ENCODE measurements at regions not wholly inside any gene's neighbourhood (a gene's known extent, or its start where the extent isn't known, plus 50 kb on each side); places are given as distances from the start of the nearest gene placed in this dataset.

DNA sequence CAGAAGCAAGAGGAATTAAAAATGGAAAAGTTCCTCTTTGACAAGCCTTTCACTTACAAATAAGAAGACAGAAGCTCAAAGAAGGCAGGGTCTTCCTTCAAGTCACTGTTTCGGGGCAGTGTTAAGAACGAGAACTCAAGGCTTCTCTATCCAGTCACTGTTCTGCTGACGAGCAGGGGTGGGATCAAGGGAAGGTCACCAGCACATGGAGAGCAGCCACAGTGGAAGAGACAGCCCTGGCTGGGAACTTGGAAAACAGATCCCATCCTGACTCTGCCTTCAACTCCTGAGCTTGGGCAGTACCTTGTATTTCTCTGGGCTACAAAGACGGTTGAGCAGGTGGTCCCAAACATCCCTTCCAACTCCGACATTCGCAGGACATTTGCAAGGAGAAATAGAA lies 111.5 kb upstream of the LPP start:
- no peak overlapping the region for H3K4me3 ChIP-seq (ENCODE audit: low read depth, low read length)
- DNase-seq (ENCODE audit: low read depth), result no peak
- TF ChIP-seq POLR2A (IDR thresholded peaks at IDR 0.05; ENCODE audit: extremely low read depth, insufficient read length) (no peak), MYC (IDR thresholded peaks at IDR 0.05; ENCODE audit: low read depth, low read length) (no peak)
- TF ChIP-seq, protein P1, sequence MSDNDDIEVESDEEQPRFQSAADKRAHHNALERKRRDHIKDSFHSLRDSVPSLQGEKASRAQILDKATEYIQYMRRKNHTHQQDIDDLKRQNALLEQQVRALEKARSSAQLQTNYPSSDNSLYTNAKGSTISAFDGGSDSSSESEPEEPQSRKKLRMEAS (IDR thresholded peaks at IDR 0.05; ENCODE audit: low read depth, low read length), result no peak
- TF ChIP-seq, protein P2, sequence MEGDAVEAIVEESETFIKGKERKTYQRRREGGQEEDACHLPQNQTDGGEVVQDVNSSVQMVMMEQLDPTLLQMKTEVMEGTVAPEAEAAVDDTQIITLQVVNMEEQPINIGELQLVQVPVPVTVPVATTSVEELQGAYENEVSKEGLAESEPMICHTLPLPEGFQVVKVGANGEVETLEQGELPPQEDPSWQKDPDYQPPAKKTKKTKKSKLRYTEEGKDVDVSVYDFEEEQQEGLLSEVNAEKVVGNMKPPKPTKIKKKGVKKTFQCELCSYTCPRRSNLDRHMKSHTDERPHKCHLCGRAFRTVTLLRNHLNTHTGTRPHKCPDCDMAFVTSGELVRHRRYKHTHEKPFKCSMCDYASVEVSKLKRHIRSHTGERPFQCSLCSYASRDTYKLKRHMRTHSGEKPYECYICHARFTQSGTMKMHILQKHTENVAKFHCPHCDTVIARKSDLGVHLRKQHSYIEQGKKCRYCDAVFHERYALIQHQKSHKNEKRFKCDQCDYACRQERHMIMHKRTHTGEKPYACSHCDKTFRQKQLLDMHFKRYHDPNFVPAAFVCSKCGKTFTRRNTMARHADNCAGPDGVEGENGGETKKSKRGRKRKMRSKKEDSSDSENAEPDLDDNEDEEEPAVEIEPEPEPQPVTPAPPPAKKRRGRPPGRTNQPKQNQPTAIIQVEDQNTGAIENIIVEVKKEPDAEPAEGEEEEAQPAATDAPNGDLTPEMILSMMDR (IDR thresholded peaks at IDR 0.05; ENCODE audit: low read depth, low read length), result no peak

DNA sequence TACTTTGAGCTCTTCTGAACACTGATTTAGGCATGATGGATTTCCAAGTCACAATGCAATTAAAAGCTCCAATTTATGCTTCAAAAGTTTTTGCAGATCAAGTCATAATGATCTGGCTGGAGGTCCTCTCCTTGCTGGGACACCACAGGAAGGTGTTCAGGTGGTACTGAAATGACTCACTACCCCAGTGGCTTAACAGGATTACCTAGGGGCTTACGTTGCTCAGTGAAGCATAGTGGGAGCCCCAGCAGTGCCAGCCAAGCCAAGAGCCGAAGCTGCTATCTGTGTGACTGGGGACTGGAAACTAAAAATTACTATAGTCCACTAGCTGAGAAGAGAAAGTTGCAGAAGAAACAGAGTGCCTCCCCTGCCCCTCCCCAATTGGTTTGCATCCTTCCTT lies 110.1 kb upstream of the LPP start:
- H3K4me3 ChIP-seq (ENCODE audit: low read depth, low read length), result no peak overlapping the region
- DNase-seq (ENCODE audit: low read depth), result no peak
- TF ChIP-seq MYC (IDR thresholded peaks at IDR 0.05; ENCODE audit: low read depth, low read length) (no peak), POLR2A (IDR thresholded peaks at IDR 0.05; ENCODE audit: extremely low read depth, insufficient read length) (no peak)

DNA sequence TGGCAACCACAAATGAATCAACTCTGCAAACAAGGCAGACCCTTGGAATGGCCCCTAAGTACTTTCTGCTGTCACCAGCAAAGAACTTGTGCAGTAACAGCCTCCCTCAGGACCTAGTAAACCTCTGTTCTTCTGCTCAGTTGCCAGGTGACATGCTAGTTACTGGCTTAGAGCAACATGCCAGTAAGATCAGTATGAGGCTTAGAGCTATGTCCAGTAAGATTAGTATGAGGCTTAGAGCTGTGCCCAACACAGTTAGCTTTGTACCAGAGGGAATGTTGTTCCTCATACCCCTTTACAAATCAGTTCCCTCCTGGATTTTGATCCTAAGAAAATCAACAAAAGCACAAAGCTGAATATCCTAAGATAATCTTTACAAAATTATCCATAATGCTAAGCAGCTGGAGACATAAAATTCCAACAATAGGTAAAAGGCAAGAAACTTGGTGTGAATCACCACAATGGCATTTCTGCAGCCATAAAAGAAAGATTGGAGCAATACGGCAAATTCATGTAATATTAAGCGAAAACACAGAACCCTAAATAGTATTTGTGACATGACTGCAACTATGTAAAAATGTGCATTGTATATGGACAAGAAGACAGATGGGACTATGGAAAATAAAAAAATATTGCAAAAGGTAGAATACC lies 107.3 kb upstream of the LPP start:
- DNase-seq (ENCODE audit: low read depth), result no peak
- H3K4me3 ChIP-seq (ENCODE audit: low read depth, low read length), result no peak overlapping the region
- TF ChIP-seq, protein P2 (IDR thresholded peaks at IDR 0.05; ENCODE audit: low read depth, low read length), result no peak
- no peak for TF ChIP-seq MYC (IDR thresholded peaks at IDR 0.05; ENCODE audit: low read depth, low read length)

DNA sequence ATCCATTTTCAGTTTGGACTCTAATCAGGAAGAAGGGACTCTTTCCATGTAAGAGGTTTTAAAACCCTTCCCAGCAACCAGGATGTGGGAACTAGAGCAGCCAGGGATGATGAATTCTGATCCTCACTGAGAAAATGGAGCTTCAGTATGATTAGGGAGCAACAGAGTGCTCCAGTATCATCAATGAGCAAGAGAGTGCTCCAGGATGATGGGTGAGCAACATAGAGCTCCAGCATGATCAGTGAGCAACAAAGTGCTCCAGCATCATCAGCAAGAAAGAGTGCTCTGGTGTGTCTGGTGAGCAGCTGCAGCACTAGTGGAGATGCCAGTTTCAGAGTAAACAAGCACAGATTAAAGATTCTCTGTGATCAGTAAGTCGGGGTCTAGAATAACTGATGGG lies 106.4 kb upstream of the LPP start:
- TF ChIP-seq, protein P2 (IDR thresholded peaks at IDR 0.05; ENCODE audit: low read depth, low read length), result no peak
- TF ChIP-seq POLR2A (IDR thresholded peaks at IDR 0.05; ENCODE audit: extremely low read depth, insufficient read length), result no peak
- TF ChIP-seq, protein P1 (IDR thresholded peaks at IDR 0.05; ENCODE audit: low read depth, low read length), result no peak
- no peak for TF ChIP-seq MYC (IDR thresholded peaks at IDR 0.05; ENCODE audit: low read depth, low read length)
- H3K4me3 ChIP-seq (ENCODE audit: low read depth, low read length), result no peak overlapping the region

DNA sequence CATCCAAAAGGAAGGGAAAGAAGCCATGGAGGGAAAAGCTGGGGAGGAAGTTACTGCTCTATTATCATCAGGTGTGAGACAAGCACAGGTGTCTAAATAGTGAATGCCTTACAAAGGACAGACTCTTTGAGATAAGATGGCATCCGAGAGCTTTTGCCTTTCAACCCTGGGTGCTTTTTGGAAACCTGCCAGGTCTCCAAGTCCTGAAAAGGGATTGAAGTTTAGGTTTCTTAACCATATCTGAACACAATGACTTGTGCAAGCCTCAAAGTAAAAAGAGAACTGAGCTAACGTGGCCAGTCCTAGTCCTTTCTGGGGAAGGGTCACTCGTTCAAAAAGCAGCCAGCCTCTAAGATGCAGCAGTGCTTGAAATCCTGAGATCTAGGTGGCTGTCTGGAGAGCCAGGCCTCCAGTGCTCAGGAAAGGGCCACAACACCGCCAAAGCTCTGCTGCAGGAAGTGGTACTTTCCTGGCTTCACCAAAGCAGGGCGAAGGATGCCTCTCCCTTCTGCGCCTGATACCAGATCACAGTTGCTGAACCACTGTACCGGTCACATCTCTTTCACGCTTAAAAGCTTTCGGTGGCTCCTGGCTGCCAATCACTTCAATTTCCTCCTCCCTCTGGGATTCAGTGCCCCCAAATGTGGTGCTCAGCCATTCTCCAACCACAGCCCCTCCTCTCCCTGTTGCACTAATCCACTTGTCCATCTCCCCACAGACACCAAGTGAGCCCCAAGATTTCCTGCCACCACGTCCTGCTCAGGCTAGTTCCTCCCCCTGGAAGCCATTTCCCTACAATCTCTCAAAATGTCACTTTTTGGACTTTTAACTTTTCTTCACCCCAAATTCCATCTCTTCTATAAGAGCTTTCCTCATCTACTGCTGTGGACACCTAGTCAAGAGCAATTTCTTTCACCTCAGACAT lies 104.1 kb upstream of the LPP start:
- TF ChIP-seq MYC (IDR thresholded peaks at IDR 0.05; ENCODE audit: low read depth, low read length), result no peak
- TF ChIP-seq, protein P1 (IDR thresholded peaks at IDR 0.05; ENCODE audit: low read depth, low read length), result no peak
- no peak overlapping the region for H3K4me3 ChIP-seq (ENCODE audit: low read depth, low read length)
- peak; percentile 4 for DNase-seq (ENCODE audit: low read depth)

More for the DNA sequence above, 106.4 kb upstream of the LPP start:
- DNase-seq (ENCODE audit: low read depth), result no peak

DNA sequence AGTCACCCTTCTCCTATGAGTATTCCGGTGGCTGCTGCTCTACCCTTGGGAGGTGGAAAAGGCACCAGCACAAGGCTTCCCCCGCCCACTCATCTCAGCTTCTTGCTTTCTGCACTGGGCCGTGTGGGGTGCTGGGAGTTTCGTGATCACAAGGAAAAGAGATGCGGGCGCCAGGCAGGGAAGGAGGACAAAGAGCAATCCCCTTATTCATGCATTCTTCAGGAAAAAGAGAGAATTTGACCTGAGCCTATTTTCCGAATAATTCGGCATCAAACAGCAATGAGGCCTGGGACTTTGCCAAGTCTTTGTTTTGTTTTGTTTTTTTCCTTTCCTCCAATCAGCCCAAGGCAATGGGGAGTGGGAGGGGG lies 102.2 kb upstream of the LPP start:
- no peak for DNase-seq (ENCODE audit: low read depth)
- no peak overlapping the region for H3K4me3 ChIP-seq (ENCODE audit: low read depth, low read length)

More for the DNA sequence above, 102.2 kb upstream of the LPP start:
- TF ChIP-seq, protein P2 (IDR thresholded peaks at IDR 0.05; ENCODE audit: low read depth, low read length), result no peak
- TF ChIP-seq, protein P1 (IDR thresholded peaks at IDR 0.05; ENCODE audit: low read depth, low read length), result no peak
- no peak for TF ChIP-seq POLR2A (IDR thresholded peaks at IDR 0.05; ENCODE audit: extremely low read depth, insufficient read length)
- TF ChIP-seq MYC (IDR thresholded peaks at IDR 0.05; ENCODE audit: low read depth, low read length), result no peak
